GM19468 (cell line): ENCODE measurements at regions not wholly inside any gene's neighbourhood (a gene's known extent, or its start where the extent isn't known, plus 50 kb on each side); places are given as distances from the start of the nearest gene placed in this dataset.

Experiments used
- ATAC-seq: cut with Tn5 transposase; IDR thresholded peaks from one replicate; pipeline ENCODE4 v1.9.1; 2021; ENCODE audit warnings: mild to moderate bottlenecking, moderate library complexity, moderate number of reproducible peaks; ENCODE audit not compliant: unreplicated experiment; ENCODE audit errors: extremely low read depth

DNA sequence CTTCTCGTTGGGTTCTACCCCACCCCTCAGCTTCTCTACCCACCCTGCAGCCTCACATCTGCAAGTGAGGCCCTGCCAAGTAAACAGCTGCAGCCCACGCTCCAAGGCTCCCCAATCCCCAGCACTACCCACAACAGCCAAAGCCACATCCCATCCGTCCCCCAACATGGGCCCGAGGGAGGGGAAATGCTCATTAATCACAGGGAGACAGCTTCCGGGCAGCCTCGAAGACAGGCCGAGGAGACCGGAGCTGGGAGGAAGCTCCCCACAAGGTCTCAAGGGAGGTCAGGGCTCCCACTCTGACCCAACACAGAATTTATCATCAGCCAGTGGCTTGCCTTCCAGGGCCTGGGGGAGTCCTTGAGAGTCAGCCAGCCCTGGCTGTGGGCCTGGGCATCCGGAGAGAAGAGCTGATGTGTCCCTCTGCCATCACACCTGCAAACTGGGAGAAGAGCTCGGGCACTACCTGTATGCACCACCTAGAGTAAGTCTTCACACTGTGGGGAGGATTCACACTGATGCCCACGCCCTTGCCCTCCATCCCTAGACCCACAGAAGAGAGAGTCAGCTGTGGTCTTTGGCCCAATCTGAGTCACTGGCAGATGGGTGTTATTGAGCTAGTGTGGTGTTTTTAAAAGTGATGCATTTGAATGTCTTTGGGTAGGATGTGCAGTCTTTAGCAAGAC, 115.5 kb upstream of the ZMIZ1 start:
- ATAC-seq: no peak

DNA sequence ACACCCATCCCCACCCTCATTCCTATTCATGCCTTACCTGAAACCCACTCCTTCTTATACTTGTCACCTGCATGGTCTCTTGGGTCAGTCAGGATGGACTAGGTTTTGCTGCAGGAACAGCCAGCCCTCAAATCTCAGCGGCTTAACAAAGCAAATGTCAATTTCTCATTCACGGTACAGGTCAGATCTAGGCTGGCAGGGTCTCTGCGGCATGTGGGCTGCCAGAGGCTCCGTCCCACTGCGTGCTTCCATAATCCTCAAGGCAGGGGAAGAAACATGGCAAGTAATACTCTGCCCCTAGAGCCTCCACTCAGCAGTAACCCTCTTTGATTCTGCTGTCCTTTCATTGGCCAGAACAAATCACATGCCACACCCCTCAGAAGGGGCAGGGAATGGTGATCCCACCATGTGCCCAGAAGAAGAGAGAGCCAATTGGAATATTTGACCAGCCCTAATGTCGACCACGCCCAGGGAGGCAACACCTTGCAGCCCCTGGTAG, 114.9 kb upstream of the ZMIZ1 start:
- no peak for ATAC-seq

DNA sequence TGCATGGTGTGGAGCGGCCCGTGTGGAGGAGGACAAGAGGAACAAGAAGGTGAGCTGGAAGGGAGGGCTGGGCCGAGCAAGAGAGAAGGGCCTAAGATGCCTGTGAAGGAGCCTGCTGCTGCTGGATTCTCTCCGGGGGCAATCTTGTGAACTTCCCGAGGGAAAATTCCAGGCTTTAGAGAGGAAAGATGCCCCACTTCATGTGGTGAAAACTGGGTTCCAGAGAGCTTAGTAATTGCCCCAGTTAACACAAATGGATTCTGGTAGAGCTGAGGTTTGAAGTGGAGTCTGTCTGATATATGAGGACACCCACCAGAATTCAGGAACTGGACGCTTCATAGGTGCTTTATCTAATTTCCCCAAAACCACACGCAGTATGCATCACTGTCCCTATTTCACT, 114.1 kb upstream of the ZMIZ1 start:
- ATAC-seq: no peak

- no peak for ATAC-seq
Measured at GRCh38 chr10:78955206-78955605, 113.6 kb upstream of the ZMIZ1 start.

- no peak for ATAC-seq
Measured at GRCh38 chr10:78956391-78956790, 112.4 kb upstream of the ZMIZ1 start.

DNA sequence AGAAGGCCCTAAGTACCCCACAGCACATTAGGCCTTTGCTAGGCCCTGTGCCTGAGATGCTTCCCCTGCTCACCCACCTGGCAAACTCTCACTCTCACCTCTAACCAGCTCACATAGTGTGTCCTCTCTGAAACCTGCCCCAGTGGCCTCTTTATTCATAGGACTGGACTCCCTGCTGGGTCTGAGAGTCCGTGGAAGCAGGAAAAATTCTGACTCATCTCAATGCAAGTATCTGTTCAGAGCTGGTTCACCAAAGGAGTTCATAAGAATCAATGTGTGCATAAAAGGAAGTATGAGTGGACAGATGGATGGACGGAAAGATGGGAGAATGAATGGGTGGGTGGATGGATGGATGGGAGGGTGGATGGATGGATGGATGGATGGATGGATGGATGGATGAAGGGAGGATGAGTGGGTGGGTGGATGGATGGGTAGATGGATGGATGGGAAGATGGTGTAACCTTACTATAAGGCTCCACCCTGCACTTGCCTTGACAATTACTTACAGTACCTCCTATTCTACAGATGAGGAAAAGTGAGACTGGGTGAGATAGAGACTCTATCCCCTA, 111.2 kb upstream of the ZMIZ1 start:
- no peak for ATAC-seq

GRCh38 chr10:78959217-78959923, 109.4 kb upstream of the ZMIZ1 start:
- ATAC-seq: no peak

DNA sequence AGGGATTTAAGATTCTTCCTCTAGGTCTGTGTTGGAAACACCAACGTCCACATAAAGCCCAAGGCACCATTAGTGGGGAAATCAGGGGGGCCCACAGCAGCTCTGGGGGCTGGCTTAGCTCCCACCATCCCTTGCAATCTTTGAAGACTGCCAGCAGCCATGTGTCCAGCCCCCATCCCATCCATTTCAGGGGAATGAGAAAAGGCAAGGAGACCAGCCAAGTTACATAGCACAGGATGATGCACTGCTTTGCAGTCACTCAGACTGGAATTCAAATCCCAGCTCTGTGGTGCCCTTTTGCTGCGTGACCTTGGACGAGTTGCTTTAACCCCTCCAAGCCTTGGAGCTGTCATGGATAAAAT, 108.9 kb upstream of the ZMIZ1 start:
- ATAC-seq: no peak

GRCh38 chr10:78960316-78960800, 108.4 kb upstream of the ZMIZ1 start:
- ATAC-seq: no peak

DNA sequence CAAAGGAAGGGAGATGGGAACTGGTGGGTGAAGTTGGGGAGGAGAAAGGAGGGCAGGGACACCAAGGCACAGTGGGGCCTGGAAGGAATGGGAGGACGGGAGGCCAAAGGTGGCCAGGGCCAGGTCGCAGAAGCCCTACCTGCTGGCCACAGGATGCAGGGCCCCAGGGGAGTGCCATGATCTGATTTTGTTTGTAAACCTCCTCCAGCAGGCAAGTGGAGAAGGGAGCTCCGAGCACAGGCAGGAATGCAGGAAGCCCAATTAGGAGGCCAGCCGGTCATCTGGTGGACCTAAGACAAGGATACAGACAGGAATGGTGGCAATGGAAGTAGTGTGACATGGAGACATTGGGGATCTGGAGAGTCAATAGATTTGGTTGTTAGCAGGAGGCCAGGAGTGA, 107.0 kb upstream of the ZMIZ1 start:
- no peak for ATAC-seq

GRCh38 chr10:78963074-78964034, 105.4 kb upstream of the ZMIZ1 start:
- ATAC-seq: no peak

GRCh38 chr10:78964274-78964951, 104.4 kb upstream of the ZMIZ1 start:
- no peak for ATAC-seq

- no peak for ATAC-seq
Measured at GRCh38 chr10:78964952-78965633, 103.7 kb upstream of the ZMIZ1 start.

GRCh38 chr10:78966182-78966787, 102.5 kb upstream of the ZMIZ1 start:
- no peak for ATAC-seq

DNA sequence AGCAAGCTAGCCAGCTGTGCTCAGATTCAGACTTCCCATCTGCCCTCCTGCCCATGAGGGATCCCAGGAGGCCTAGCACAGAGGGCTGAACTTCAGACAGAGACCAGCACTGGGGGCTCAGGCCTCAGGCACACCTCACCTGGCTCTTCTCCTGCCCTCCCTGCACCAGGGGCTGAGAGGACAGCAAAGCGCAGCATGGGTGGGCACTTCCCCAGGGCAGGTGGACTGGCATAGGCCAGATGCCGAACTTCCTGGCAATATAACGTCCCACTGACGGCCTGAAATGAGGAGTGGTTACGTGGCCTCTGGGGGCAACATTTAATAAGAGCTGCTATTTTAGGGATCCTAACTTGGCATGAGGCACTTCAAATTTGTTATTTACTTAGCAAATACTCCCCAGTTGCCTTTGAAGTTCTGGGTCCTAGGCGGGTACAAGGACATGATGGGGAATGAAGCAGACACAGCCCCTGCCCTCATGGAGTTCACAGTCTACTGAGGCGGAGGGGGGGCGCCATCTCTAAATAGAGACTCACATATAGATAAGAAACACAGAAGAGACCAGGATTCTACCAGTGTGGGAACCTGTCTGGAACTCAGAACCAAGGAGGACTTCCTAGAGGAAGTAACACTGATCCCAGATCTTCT, 101.8 kb upstream of the ZMIZ1 start:
- no peak for ATAC-seq

DNA sequence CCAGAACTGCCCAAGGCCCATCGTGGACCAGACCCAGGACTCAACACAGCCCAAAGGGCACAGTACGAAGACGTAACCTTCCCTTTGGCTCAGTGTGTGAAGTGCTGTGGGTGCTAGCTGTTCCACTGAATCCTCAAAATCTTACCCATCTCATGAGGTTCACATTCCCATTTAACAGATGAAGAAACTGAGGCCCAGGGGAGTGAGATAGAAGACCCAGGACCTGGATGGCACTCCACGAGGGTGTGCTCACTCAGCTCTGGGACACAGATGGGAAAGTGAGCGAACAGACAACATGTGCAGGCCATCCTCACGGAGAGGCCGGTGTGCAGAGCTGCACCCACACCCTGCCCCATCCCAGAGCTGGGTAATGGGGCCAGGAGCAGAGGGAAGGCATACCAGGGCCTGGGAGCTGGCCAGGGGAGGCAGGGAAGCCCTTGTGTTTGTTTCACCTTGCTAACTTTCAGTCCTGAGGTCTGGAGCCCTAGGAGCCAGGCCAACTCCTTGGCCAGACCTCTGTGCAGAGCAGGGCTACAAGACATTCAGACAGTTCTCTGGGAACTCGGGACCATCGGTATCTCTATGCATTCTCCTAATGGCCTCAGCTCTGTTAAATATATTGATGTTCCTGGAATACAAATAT, 100.3 kb upstream of the ZMIZ1 start:
- ATAC-seq: no peak

DNA sequence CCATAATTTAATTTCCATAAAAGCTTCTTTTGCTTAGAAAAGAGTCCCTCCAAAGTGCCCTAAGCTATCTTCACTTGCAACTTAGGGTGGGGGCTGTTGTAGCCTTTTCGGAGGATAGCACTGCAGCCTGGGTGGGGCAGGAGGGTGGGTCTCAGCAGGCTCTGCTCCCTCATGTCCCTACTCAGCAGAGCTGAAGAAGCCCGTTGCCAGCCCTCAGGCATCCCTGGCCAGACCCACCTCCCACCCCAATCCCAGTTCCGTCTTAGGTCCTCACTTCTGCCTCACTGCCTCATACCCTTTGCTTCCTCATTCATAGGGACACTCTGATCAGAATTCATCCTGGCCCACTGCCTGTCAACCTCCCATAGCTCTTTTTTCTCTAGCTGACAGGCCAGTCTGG, 99.8 kb upstream of the ZMIZ1 start:
- no peak for ATAC-seq

DNA sequence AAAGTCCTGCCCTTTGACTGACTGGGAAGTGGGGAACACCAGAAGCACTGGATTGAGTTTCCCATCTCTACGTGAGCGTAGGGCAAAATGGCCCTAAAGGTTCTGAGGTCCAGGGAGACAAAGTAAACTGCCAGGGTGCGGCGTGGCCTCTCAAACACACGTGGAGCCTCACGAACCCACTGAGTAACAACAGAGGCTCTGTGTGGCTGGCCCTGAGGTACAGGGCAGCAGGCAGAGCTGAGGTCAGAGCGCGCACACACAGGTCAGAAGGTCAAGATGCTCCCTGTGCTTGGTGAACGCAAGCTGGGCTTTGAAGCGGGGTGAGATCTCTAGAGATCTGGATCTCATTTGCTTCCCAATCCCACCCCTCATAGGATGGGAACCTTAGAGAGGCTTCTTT, 99.0 kb upstream of the ZMIZ1 start:
- ATAC-seq: no peak
